Neural cell (in vitro differentiated cells): ENCODE measurements at regions not wholly inside any gene's neighbourhood (a gene's known extent, or its start where the extent isn't known, plus 50 kb on each side); places are given as distances from the start of the nearest gene placed in this dataset.

Source experiments
- H2AFZ ChIP-seq: fragments of 200-600, 300-800 bp; sonication (generic), shearing (Covaris generic); 2 replicates; pipeline ENCODE4 v1.6.0; 2014; ENCODE audit warnings: low read depth, mild to moderate bottlenecking, antibody characterized with exemption, low read length, moderate library complexity
- H3F3A ChIP-seq: fragments of 200-600 bp; shearing (Covaris generic); 2 replicates; pipeline ENCODE4 v1.6.1; 2016; ENCODE audit warnings: mild to moderate bottlenecking, moderate library complexity, mixed read lengths, antibody characterized with exemption, low read length; ENCODE audit not compliant: insufficient read depth, poor library complexity, severe bottlenecking
- H3K27ac ChIP-seq: fragments of 200-600, 300-800 bp; sonication (generic), shearing (Covaris generic); 2 replicates; pipeline ENCODE4 v1.5.1; 2014; ENCODE audit warnings: mild to moderate bottlenecking, low read length, moderate library complexity
- H3K27me3 ChIP-seq: fragments of 300-800, 200-600 bp; sonication (generic), shearing (Covaris generic); 2 replicates; pipeline ENCODE4 v1.6.0; 2014; ENCODE audit warnings: mild to moderate bottlenecking, low read depth, low read length, moderate library complexity; ENCODE audit not compliant: insufficient read depth
- H3K36me3 ChIP-seq: fragments of 300-800, 200-600 bp; sonication (generic), shearing (Covaris generic); 2 replicates; pipeline ENCODE4 v1.5.1; 2014; ENCODE audit warnings: mild to moderate bottlenecking, antibody characterized with exemption, low read length, moderate library complexity; ENCODE audit not compliant: insufficient read depth
- H3K4me2 ChIP-seq: fragments of 300-800, 200-600 bp; sonication (generic), shearing (Covaris generic); 2 replicates; pipeline ENCODE4 v1.6.0; 2014; ENCODE audit warnings: mild to moderate bottlenecking, low read length
- H3K4me3 ChIP-seq: fragments of 300-800, 200-600 bp; sonication (generic), shearing (Covaris generic); 2 replicates; pipeline ENCODE4 v1.5.1; 2014; ENCODE audit warnings: mild to moderate bottlenecking, low read length, moderate library complexity
- H3K79me2 ChIP-seq: fragments of 200-600 bp; shearing (Covaris generic); replicated peaks from 2 replicates; pipeline ENCODE4 v1.6.0; 2014; ENCODE audit warnings: mild to moderate bottlenecking, low read length, moderate library complexity; ENCODE audit not compliant: insufficient read depth
- H3K9ac ChIP-seq: fragments of 300-800, 200-600 bp; sonication (generic), shearing (Covaris generic); 2 replicates; pipeline ENCODE4 v1.6.1; 2016; ENCODE audit warnings: mild to moderate bottlenecking, low read length, mixed read lengths
- H3K9me2 ChIP-seq: fragments of 200-600 bp; shearing (Covaris generic); 2 replicates; pipeline ENCODE4 v1.6.1; 2016; ENCODE audit warnings: mild to moderate bottlenecking, low read length, mixed read lengths; ENCODE audit not compliant: insufficient read depth
- H3K9me3 ChIP-seq: fragments of 200-600, 300-800 bp; sonication (generic), shearing (Covaris generic); 2 replicates; pipeline ENCODE4 v1.6.1; 2016; ENCODE audit warnings: mild to moderate bottlenecking, mixed run types, low read length, moderate library complexity, mixed read lengths
- H4K20me1 ChIP-seq: fragments of 200-600 bp; shearing (Covaris generic); 2 replicates; pipeline ENCODE4 v1.6.1; 2016; ENCODE audit warnings: mild to moderate bottlenecking, mixed run types; ENCODE audit not compliant: insufficient read depth
- EP300 ChIP-seq: fragments of 450-650 bp; conservative IDR thresholded peaks from 2 replicates; pipeline ENCODE4 v1.6.1; 2014; ENCODE audit warnings: antibody characterized with exemption, mild to moderate bottlenecking, moderate library complexity; ENCODE audit not compliant: poor library complexity, severe bottlenecking
- EZH2 ChIP-seq: fragments of 200-600, 300-800 bp; shearing (Covaris generic), sonication (generic); IDR thresholded peaks from 2 replicates; pipeline ENCODE4 v1.6.1; 2014; ENCODE audit warnings: antibody characterized with exemption, low read length, borderline replicate concordance, mild to moderate bottlenecking; ENCODE audit not compliant: insufficient read depth, poor library complexity, severe bottlenecking
- MXI1 ChIP-seq: fragments of 450-650 bp; conservative IDR thresholded peaks from 2 replicates; pipeline ENCODE4 v1.6.1; 2014; ENCODE audit warnings: antibody characterized with exemption, mild to moderate bottlenecking; ENCODE audit not compliant: poor library complexity, severe bottlenecking
- POLR2AphosphoS5 ChIP-seq: IDR thresholded peaks from 2 replicates; pipeline ENCODE4 v1.6.1; 2012
- RAD21 ChIP-seq: fragments of 450-650 bp; conservative IDR thresholded peaks from 2 replicates; pipeline ENCODE4 v1.6.1; 2014; ENCODE audit warnings: antibody characterized with exemption, mild to moderate bottlenecking, moderate library complexity
- SMC3 ChIP-seq: fragments of 450-650 bp; conservative IDR thresholded peaks from 2 replicates; pipeline ENCODE4 v1.6.1; 2014; ENCODE audit warnings: antibody characterized with exemption, mild to moderate bottlenecking, moderate library complexity; ENCODE audit not compliant: poor library complexity
- TAF1 ChIP-seq: IDR thresholded peaks from 2 replicates; pipeline ENCODE4 v1.6.1; 2012; ENCODE audit warnings: low read depth
- TF ChIP-seq, protein P1 (sequence below): fragments of 450-650 bp; IDR thresholded peaks from 2 replicates; pipeline ENCODE4 v1.5.1; 2014; ENCODE audit warnings: antibody characterized with exemption, mild to moderate bottlenecking, moderate library complexity; ENCODE audit not compliant: poor library complexity, severe bottlenecking
- TF ChIP-seq, protein P2 (sequence below): IDR thresholded peaks from 2 replicates; pipeline ENCODE4 v1.6.1; 2012; ENCODE audit warnings: borderline replicate concordance

DNA sequence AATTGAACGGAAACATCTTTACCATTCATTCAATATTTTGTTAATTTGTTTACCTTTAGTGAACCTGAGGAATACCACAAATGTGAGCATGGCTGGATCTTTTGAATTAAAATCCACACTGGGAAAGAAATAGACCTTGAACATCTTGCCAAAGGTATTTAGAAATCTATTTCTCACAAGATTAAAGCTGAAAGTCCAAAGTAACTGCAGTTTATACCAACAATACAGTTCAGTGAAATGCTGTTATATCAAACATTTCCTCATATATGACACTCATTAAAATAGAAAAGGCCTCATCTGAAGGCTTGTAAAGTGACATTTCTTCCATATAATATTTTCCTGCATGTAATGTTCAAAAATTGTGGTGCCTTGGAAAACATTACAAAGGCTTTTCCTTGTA, 166.5 kb upstream of the HAND2 start:
- Histone ChIP-seq H3K4me2 (no peak overlapping the region), H3K9ac (no peak overlapping the region), H4K20me1 (no peaks in the 10 kb centered on the region), H3K4me3 (no peak overlapping the region), H3K27ac (no peak overlapping the region), H3K27me3 (no peaks in the 10 kb centered on the region), H3K36me3 (no peaks in the 10 kb centered on the region), H3F3A (no peaks in the 10 kb centered on the region), H3K79me2 (no peaks in the 10 kb centered on the region), H3K9me3 (no peaks in the 10 kb centered on the region), H3K9me2 (no peaks in the 10 kb centered on the region), H2AFZ (no peak overlapping the region)
- TF ChIP-seq EZH2 (no peak), TAF1 (no peak), RAD21 (no peak), POLR2AphosphoS5 (no peak), MXI1 (no peak), SMC3 (no peak), EP300 (no peak)
- TF ChIP-seq, protein P1, sequence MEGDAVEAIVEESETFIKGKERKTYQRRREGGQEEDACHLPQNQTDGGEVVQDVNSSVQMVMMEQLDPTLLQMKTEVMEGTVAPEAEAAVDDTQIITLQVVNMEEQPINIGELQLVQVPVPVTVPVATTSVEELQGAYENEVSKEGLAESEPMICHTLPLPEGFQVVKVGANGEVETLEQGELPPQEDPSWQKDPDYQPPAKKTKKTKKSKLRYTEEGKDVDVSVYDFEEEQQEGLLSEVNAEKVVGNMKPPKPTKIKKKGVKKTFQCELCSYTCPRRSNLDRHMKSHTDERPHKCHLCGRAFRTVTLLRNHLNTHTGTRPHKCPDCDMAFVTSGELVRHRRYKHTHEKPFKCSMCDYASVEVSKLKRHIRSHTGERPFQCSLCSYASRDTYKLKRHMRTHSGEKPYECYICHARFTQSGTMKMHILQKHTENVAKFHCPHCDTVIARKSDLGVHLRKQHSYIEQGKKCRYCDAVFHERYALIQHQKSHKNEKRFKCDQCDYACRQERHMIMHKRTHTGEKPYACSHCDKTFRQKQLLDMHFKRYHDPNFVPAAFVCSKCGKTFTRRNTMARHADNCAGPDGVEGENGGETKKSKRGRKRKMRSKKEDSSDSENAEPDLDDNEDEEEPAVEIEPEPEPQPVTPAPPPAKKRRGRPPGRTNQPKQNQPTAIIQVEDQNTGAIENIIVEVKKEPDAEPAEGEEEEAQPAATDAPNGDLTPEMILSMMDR = no peak
- TF ChIP-seq, protein P2, sequence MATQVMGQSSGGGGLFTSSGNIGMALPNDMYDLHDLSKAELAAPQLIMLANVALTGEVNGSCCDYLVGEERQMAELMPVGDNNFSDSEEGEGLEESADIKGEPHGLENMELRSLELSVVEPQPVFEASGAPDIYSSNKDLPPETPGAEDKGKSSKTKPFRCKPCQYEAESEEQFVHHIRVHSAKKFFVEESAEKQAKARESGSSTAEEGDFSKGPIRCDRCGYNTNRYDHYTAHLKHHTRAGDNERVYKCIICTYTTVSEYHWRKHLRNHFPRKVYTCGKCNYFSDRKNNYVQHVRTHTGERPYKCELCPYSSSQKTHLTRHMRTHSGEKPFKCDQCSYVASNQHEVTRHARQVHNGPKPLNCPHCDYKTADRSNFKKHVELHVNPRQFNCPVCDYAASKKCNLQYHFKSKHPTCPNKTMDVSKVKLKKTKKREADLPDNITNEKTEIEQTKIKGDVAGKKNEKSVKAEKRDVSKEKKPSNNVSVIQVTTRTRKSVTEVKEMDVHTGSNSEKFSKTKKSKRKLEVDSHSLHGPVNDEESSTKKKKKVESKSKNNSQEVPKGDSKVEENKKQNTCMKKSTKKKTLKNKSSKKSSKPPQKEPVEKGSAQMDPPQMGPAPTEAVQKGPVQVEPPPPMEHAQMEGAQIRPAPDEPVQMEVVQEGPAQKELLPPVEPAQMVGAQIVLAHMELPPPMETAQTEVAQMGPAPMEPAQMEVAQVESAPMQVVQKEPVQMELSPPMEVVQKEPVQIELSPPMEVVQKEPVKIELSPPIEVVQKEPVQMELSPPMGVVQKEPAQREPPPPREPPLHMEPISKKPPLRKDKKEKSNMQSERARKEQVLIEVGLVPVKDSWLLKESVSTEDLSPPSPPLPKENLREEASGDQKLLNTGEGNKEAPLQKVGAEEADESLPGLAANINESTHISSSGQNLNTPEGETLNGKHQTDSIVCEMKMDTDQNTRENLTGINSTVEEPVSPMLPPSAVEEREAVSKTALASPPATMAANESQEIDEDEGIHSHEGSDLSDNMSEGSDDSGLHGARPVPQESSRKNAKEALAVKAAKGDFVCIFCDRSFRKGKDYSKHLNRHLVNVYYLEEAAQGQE = no peak

- Histone ChIP-seq H3K9me2 (no peaks in the 10 kb centered on the region), H3K4me2 (no peak overlapping the region), H3K4me3 (no peak overlapping the region), H3K36me3 (no peaks in the 10 kb centered on the region), H3F3A (no peaks in the 10 kb centered on the region), H3K9ac (no peak overlapping the region), H3K9me3 (no peaks in the 10 kb centered on the region), H3K27ac (no peak overlapping the region), H2AFZ (no peak overlapping the region), H3K79me2 (no peaks in the 10 kb centered on the region), H3K27me3 (no peaks in the 10 kb centered on the region), H4K20me1 (no peaks in the 10 kb centered on the region)
- TF ChIP-seq, protein P1 = no peak
- TF ChIP-seq POLR2AphosphoS5 = no peak
- no peak for TF ChIP-seq SMC3
Observed at GRCh38 chr4:173696011-173696410, 166.0 kb upstream of the HAND2 start.
